ENCODE measurements at regions not wholly inside any gene's neighbourhood (a gene's known extent, or its start where the extent isn't known, plus 50 kb on each side); places are given as distances from the start of the nearest gene placed in this dataset.

DNA sequence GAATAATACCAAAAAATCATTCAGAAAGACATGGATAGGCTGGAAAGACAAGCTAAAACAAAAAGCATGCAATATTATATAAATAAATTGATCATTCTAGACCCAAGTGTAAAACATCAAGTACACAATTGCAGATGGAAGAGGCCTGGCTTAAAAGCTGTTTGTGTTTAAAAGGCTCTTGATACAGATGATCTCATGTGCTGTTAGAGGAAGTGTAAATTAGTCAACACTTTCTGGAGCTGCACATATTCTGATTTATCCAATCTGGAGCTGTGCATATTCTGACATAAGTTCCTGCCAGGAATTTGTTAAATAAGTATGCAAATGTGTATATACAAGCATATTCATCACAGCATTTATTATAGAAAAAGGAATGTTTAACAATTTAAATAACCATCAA, 273.1 kb downstream of the RPS29 start:
- ATAC-seq (ENCODE audit: low FRiP score in 2 of 2) (no peak), DNase-seq (no peak)
- Histone ChIP-seq H3K9me3 (no peaks in the 10 kb centered on the region), H3K27ac (no peak overlapping the region), H3K4me3 (no peak overlapping the region), H3K36me3 (no peaks in the 10 kb centered on the region), H3K27me3 (no peaks in the 10 kb centered on the region), H3K4me1 (no peaks in the 10 kb centered on the region)
- TF ChIP-seq, protein P1, sequence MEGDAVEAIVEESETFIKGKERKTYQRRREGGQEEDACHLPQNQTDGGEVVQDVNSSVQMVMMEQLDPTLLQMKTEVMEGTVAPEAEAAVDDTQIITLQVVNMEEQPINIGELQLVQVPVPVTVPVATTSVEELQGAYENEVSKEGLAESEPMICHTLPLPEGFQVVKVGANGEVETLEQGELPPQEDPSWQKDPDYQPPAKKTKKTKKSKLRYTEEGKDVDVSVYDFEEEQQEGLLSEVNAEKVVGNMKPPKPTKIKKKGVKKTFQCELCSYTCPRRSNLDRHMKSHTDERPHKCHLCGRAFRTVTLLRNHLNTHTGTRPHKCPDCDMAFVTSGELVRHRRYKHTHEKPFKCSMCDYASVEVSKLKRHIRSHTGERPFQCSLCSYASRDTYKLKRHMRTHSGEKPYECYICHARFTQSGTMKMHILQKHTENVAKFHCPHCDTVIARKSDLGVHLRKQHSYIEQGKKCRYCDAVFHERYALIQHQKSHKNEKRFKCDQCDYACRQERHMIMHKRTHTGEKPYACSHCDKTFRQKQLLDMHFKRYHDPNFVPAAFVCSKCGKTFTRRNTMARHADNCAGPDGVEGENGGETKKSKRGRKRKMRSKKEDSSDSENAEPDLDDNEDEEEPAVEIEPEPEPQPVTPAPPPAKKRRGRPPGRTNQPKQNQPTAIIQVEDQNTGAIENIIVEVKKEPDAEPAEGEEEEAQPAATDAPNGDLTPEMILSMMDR (IDR thresholded peaks at IDR 0.05): no peak
- TF ChIP-seq POLR2AphosphoS5 (IDR thresholded peaks at IDR 0.05): no peak
- no peak for TF ChIP-seq POLR2A (IDR thresholded peaks at IDR 0.05)
- TF ChIP-seq EP300 (IDR thresholded peaks at IDR 0.05): no peak

DNA sequence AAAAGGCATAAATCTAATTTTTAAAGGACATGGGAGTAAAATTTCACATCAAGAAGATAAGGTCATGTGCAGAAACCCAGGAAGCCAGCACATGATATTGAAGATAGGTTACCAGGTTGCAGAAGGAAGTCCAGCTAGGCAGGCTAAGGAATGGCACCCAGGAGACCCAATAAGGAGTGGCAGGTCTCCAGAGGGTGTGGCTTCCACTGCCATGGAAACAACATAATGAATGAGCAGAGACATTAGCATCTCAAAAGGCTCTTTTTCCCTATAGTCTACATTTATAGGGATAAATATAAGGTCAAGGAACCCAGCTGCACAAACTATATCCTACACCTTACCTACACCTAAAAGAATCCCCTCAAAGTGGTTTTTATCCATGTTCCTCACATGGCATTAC, 275.9 kb downstream of the RPS29 start:
- Histone ChIP-seq H3K27me3 (no peaks in the 10 kb centered on the region), H3K4me3 (no peak overlapping the region), H3K9me3 (no peaks in the 10 kb centered on the region), H3K4me1 (no peaks in the 10 kb centered on the region), H3K27ac (no peak overlapping the region), H3K36me3 (no peaks in the 10 kb centered on the region)
- DNase-seq: no peak
- no peak for ATAC-seq (ENCODE audit: low FRiP score in 2 of 2)
- no peak for TF ChIP-seq POLR2A (IDR thresholded peaks at IDR 0.05)

DNA sequence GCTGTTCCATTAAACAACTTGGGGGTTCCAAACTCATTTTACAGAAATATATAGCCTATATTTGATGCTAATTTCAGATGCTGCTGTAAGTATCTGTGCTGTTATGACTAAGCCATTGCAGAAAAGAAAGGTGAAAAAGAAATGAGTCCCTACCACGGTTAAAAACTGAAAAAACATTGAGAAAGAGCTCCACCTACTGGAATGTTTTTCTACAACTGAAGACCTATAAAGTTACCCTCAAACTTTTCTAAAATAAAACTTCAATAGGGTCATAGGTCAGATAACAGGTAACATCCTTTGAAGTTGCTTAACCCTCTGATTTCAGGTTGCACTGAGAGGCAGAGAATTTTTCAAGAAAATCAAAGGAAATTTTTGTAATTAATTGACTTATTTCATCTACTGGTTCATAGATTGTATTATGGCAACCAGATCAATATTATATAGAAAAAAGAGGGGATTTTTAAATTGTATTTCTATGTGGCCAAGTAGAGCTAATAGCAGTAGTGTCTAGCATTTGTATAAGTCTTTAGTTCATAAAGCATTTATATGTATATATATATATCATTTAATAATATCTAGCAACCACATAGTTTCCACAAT, 279.9 kb downstream of the RPS29 start:
- H3K9me3 ChIP-seq: no peaks in the 10 kb centered on the region
- DNase-seq: no peak
- no peak overlapping the region for H3K27ac ChIP-seq
- H3K4me3 ChIP-seq: no peak overlapping the region
- H3K36me3 ChIP-seq: no peaks in the 10 kb centered on the region
- no peak for ATAC-seq (ENCODE audit: low FRiP score in 2 of 2)
- TF ChIP-seq POLR2A (IDR thresholded peaks at IDR 0.05) (no peak), POLR2AphosphoS5 (IDR thresholded peaks at IDR 0.05) (no peak), EP300 (IDR thresholded peaks at IDR 0.05) (no peak)
- TF ChIP-seq, protein P1 (IDR thresholded peaks at IDR 0.05): peak in 3 of 6 experiments; percentile 17 to 20 (median 19)
- H3K4me1 ChIP-seq: no peaks in the 10 kb centered on the region
- WGBS, 2 donors: 7 to 14% methylated on average over 1 of the region's 1 CpG
- no peaks in the 10 kb centered on the region for H3K27me3 ChIP-seq

DNA sequence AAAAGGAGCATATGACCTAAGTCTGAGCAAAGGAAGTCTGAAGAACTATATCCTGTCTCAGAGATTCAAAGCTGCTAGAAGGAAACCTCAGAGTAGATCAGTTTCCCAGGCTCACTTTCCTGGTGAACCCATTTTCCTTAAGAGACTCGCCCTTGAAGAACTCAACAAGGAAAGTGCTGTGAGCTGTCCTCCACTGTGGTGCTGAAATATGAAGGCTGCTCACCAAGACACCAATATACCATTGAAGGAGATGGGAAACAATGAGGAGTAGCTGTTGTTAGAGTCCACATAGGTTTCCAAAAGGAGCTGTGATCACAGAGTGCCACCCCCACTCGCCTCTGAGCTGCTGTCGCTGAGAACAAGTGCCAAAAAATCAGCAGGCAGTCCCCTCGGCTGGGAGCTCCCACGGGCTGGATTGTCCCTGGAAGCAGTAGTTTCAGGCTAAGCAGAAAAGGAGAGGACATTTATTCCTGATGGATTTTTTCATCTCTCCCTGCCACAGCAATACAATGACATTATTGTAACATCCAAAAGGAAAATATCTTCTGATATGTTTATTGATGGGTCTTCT, 282.1 kb downstream of the RPS29 start:
- DNase-seq (no peak), ATAC-seq (ENCODE audit: low FRiP score in 2 of 2) (no peak)

DNA sequence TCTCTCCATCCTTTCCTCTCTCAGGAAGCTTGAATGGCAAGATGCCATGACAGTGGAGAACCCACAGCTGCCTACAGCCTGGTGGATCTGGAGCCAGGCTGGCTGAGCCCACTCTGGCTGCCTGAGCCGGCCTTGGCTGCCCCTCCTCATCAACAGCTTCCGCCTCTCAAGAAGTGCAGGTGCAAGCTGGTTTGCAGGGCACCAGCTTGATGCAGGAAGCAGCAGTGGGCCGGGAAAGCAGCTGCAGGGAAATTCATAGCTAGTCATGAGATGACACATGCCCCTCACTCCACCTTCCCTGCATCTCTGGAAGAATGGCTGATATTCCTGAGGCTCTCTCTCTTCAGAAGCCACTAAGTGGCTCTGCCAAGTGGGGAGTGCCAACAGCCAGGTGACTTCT, 289.1 kb downstream of the RPS29 start:
- DNase-seq (peak in 1 of 2 donors; percentile 15), ATAC-seq (ENCODE audit: low FRiP score in 2 of 2) (no peak)
- 76% methylated on average over 3 of the region's 3 CpGs; no CpG with 5 or more reads in 1 of the 2 donors for WGBS, 2 donors
- Histone ChIP-seq H3K4me1 (peaks cover 0 to 3% (median 0%) of the 10 kb centered on the region in 4 donors), H3K4me3 (no peak overlapping the region), H3K36me3 (no peaks in the 10 kb centered on the region), H3K27ac (no peak overlapping the region), H3K9me3 (no peaks in the 10 kb centered on the region), H3K27me3 (no peaks in the 10 kb centered on the region)
- TF ChIP-seq, protein P1 (IDR thresholded peaks at IDR 0.05): no peak
- TF ChIP-seq POLR2AphosphoS5 (IDR thresholded peaks at IDR 0.05) (no peak), POLR2A (IDR thresholded peaks at IDR 0.05) (no peak), EP300 (IDR thresholded peaks at IDR 0.05) (no peak)

More for the DNA sequence above, 282.1 kb downstream of the RPS29 start:
- H3K4me3 ChIP-seq: no peak overlapping the region
- no peak overlapping the region for H3K27ac ChIP-seq
- no peak for TF ChIP-seq EP300 (IDR thresholded peaks at IDR 0.05)
- TF ChIP-seq POLR2A (IDR thresholded peaks at IDR 0.05): no peak
- TF ChIP-seq, protein P1 (IDR thresholded peaks at IDR 0.05): no peak
- no peak for TF ChIP-seq POLR2AphosphoS5 (IDR thresholded peaks at IDR 0.05)
- no peaks in the 10 kb centered on the region for H3K27me3 ChIP-seq
- 17 to 19% methylated on average over 5 of the region's 5 CpGs for WGBS, 2 donors
- no peaks in the 10 kb centered on the region for H3K36me3 ChIP-seq
- no peaks in the 10 kb centered on the region for H3K4me1 ChIP-seq
- no peaks in the 10 kb centered on the region for H3K9me3 ChIP-seq

Data from upper lobe of left lung (tissue), 6 donors.